OCI-M1 (cell line): ENCODE measurements at regions not wholly inside any gene's neighbourhood (a gene's known extent, or its start where the extent isn't known, plus 50 kb on each side); places are given as distances from the start of the nearest gene placed in this dataset.
A peak's percentile ranks its signal among the peaks of the same experiment; 100 is the strongest.

Source experiments
- DNase-seq: peaks from one replicate; lab custom pipeline; 2025; lab: John Stamatoyannopoulos, UW

DNA sequence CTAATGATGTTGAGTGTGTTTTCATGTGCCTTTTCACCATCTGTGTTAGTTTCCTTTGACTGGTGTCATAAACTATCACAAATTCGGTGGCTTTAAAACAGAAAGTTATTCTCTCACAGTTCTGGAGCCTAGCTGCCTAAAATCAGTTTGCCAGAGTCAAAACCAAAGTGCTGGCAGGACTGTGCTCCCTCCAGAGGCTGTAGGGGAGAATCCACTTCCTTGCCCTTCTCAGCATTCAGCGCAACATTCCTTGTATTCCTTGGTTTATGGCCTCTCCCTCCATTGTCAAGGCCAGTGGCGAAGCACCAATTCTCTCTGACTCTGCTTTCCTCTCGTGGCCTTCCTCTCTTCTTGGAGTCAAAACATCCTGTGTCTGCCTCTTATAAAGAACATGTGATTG is 174.2 kb upstream of the PDE3A start:
- no peak for DNase-seq

DNA sequence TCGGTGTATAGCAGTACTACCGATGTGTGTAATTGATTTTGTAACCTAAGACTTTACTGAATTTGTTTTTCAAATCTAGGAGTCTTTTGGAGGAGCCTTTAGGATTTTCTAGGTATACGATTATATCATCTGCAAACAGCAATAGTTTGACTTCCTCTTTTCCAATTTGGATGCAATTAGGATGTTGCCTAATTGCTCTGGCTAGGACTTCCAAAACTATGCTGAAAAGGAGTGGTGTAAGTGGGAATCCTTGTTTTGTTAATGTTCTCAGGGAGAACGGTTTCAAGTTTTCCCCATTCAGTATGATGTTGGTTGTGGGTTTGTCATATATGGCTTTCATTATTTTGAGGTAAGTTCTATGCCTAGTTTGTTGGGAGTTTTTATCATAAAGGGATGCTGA is 171.6 kb upstream of the PDE3A start:
- peak; percentile 13 for DNase-seq

DNA sequence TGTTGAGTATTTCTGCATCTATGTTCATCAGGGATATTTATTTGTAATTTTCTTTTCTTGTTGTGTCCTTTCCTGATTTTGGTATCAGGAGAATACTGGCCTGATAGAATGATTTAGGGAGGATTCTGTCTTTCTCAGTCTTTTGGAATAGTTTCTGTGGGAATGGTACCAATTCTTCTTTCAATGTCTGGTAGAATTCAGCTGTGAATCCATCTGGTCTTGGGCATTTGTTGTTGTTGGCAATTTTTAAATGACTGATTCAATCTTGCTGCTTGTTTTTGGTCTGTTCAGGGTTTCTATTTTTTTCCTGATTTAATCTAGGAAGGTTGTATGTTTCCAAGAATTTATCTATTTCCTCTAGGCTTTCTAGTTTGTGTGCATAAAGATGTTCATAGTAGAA is 170.9 kb upstream of the PDE3A start:
- DNase-seq: no peak

DNA sequence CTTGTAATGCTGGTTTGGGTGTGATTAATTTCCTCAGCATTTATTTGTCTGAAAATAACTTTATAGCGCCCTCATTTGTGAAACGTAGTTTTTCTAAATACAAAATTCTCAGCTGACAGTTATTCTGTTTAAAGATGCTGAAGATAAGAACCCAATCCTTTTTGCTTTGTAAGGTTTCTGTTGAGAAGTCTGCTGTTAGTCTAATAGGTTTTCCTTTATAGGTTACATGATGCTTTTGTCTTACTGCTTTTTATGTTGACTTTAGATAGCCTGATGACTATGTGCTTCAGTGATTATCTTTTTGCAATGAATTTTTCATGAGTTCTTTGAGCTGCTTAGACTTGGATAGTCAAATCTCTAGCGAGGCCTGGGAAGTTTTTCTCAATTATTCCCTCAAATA is 168.6 kb upstream of the PDE3A start:
- DNase-seq: no peak

DNA sequence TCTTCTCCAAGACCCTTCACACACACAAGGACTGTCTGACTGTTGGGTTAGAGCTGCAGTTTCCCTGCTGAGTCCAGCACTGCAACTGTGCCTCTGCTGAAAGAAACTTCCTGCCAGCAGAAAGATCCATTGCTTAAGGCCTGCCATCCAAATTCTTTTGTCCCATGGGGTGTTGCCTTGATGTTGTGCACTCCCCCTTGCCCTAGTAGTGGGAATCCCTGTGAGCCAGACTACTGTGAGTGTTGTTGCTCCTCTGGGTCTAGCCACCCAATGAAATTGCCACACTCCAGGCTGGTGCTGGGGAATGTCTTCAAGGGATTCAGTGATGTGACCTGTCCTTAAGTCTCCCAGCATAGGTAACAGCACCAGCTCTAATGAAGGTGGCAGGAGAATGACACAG is 166.6 kb upstream of the PDE3A start:
- DNase-seq: no peak

GRCh38 chr12:20205854-20206253 is 162.5 kb upstream of the PDE3A start:
- no peak for DNase-seq

GRCh38 chr12:20206410-20206809 is 161.9 kb upstream of the PDE3A start:
- DNase-seq: no peak

DNA sequence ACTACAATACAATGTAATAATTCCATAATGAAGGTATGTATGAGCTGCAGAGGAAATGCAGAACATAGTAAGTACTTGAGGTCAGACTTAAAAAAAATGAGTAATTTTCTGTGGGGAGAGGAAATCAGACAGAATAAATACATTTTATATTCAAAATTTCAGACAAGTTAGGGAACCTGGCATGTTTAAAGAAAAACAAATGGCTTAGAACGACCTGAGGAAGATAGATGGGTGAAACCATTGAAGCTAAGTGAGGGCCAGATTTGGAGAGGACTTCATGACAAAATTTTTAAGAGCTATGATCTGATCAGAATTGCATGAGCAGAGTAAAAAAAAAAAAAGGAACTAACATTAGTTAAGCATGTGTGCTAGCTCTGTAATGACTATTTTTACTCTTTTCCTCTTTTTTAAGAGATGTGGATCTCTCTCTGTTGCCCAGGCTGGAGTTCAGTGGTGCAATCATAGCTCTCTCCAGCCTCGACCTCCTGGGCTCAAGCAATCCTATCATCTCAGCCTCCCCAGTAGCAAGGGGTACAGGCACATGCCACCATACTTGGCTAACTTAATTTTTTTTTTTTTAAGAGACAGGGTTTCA is 157.6 kb upstream of the PDE3A start:
- DNase-seq: peak; percentile 76

- peak; percentile 69 for DNase-seq
Observed at GRCh38 chr12:20211541-20211940, 156.8 kb upstream of the PDE3A start.

- no peak for DNase-seq
Observed at GRCh38 chr12:20211981-20212421, 156.3 kb upstream of the PDE3A start.

DNA sequence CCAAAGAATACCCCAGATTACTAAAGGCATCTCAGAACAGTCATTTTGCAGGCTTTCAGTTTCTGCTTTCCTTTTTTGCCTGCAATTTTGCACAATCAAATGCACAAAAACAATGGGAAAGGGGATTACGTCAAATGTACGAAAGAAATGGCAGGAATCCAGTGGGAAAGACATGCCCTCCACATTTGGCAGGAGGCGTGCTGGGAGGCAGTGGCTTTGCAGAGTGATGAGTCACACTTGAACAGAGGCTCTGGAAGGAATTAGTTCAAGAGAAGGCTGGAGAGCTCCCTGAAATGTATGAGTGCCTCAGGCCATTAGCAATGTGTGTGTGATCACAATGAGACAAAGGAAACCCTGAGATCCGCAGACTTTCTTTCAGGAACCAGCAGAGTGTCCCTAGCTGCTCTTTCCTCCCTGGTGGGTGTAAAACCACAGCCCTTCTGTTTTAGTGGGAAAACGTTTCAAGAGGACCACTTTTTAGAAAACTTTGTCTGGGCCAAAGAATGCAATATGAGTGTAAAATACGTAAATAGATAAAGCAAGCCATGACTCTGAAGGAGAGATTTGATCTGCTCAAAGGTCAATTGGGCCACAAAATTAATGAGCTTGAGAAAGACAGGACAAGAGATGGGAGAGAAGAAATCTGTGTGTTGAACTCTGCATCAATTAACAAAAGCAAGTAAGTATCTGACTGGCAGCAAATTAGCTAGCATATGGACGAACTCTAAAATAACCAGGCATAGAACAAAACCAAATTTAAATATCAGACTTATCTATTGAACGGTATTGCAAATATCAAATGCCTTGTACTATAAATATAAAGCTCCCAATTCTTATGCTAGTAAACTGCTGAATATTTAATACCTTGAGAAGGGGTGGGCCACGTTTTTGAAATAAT is 155.4 kb upstream of the PDE3A start:
- DNase-seq: peak; percentile 62

DNA sequence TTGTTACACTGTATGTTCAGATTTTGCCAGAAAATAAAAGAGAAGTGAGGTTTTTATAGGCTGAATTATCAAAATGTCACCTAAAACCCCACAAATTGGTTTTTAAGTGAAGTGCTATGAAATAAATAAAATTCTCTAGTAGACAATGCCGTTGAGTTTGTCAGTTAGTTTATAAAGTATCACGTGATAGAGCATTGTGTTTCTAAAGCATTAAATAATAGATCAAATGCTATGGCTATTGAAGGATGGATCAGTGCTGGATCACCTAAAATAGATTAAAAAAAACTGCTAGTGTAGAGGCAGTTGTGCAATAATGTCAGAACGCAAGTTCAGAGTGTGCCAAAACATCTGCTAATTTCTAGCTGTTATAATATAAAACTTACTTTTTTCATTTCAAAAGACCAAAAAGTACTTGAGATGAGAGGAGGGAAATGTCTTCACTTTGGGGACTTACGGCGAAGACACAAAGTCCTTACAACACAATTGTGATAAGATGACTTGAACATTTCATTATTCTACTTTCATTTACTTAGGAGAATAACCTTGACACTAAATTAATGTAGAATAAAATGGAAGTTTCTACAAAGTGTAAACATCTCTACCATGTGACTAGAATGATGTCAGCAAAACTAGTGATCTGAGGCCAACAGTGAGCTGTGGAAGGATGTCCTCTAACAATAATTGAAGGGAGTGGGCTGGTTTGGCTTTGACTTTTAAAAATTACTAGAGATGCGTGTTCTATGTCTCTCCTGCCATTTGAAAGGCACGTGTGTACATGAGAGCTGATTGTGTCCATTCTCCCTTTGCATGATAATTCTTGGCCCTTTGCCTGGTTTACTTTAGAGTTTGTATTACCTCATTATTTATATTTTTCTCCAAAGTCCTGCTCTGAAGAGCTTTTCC is 154.4 kb upstream of the PDE3A start:
- DNase-seq: no peak

DNA sequence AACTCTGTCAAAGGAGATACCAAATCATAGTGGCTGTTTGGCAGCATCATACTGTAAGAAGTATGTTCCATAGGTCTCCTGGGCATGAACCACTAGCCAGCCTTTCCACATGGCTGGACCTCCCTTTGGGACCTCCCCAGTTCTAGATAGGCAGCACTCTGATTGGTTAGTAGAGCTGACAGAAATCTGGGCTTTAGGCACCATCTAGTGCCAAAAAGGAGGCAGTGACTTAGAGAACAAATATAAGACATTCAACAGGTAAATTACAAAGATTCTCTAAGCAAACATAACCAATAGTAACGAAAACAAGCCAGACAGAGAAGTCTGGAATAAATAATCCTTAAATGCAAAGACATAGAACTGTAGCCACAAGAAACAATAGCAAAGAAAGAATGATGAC is 148.0 kb upstream of the PDE3A start:
- DNase-seq: peak; percentile 40

DNA sequence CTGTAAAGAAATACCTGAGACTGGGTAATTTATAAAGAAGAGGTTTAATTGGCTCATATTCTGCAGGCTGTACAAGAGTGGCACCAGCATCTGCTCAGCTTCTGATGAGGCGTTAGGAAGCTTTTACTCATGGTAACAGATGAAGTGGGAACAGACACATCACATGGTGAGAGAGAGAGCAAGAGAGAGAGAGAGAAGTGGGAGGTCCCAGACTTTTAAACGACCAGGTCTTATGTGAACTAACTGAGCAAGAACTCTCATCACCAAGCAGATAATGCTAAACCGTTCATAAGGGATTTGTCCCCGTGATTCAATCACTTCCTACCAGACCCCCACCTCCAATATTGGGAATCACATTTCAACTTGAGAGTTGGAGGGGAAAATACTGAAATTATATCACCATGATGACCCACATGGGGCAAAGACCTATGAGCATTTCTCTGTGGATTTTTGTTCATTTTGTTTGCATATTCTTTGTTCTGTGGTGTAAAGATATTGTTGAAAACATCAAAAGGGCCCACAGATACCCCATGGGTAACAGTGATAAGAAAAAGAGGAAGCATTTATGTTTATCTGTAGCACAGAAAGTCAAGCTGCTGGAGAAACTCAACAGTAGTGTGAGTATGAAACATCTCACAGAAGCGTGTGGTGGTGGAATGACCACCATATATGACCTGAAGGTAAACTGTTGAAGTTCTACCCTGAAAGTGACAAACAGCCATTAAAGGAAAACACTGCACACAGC is 135.2 kb upstream of the PDE3A start:
- peak; percentile 95 for DNase-seq

GRCh38 chr12:20234474-20234873 is 133.9 kb upstream of the PDE3A start:
- DNase-seq: no peak

GRCh38 chr12:20237091-20237490 is 131.2 kb upstream of the PDE3A start:
- no peak for DNase-seq

GRCh38 chr12:20245491-20245890 is 122.8 kb upstream of the PDE3A start:
- DNase-seq: no peak

GRCh38 chr12:20248646-20249045 is 119.7 kb upstream of the PDE3A start:
- peak; percentile 24 for DNase-seq

DNA sequence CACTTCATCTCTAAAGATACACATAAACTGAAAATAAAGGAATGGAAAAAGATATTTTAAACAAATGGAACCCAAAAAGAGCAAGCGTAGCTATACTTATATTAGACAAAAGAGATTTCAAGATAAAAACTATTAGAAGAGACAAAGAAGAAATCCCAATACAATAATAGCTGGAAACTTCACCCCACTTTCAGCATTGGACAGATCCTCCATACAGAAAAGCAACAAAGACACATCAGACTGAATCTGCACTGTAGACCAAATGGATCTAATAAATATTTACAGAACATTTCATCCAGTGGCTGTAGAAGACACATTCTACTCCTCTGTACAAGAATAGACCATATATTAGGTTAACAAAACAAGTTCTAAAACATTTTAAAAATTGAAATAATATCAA is 117.6 kb upstream of the PDE3A start:
- no peak for DNase-seq

- no peak for DNase-seq
Observed at GRCh38 chr12:20257311-20257710, 111.0 kb upstream of the PDE3A start.

GRCh38 chr12:20259786-20260185 is 108.6 kb upstream of the PDE3A start:
- no peak for DNase-seq

GRCh38 chr12:20260851-20261250 is 107.5 kb upstream of the PDE3A start:
- DNase-seq: no peak
